Thoracic aorta (tissue), 2 donors: ENCODE measurements at regions not wholly inside any gene's neighbourhood (a gene's known extent, or its start where the extent isn't known, plus 50 kb on each side); places are given as distances from the start of the nearest gene placed in this dataset.

Experiments used
- ATAC-seq: fragments of 150-250 bp; one replicate; pipeline ENCODE4 v1.8.0; 2017; ENCODE audit warnings: low read depth; ENCODE audit not compliant: insufficient number of reproducible peaks, low FRiP score
- DNase-seq: peaks from one replicate; pipeline ENCODE4 v3.0.0-alpha.2; 2020; ENCODE audit warnings: low spot score
- H3K27ac ChIP-seq, 2 donors: fragments of 200-600 bp; sonication (generic); 1 replicate in 1 of 2; 2 replicates in 1 of 2; pipeline ENCODE4 v1.5.1; 2016; ENCODE audit warnings: mild to moderate bottlenecking in 2 of 2, moderate library complexity in 2 of 2
- H3K27me3 ChIP-seq: fragments of 200-600 bp; sonication (generic); replicated peaks from 2 replicates; pipeline ENCODE4 v1.6.0; 2016; ENCODE audit warnings: mild to moderate bottlenecking; ENCODE audit not compliant: insufficient read depth
- H3K36me3 ChIP-seq: fragments of 200-600 bp; sonication (generic); one replicate; pipeline ENCODE4 v1.5.1; 2016
- H3K4me1 ChIP-seq, 2 donors: fragments of 200-600 bp; sonication (generic); 1 replicate in 1 of 2; 2 replicates in 1 of 2; pipeline versions ENCODE4 v1.5.1 to v1.6.0; 2016; ENCODE audit warnings: low read depth in 2 of 2, mild to moderate bottlenecking in 1 of 2; ENCODE audit not compliant: control insufficient read depth in 1 of 2
- H3K4me3 ChIP-seq: fragments of 200-600 bp; sonication (generic); 2 replicates; pipeline ENCODE4 v1.5.1; 2016; ENCODE audit warnings: mild to moderate bottlenecking
- H3K9me3 ChIP-seq: fragments of 200-600 bp; sonication (generic); 2 replicates; pipeline ENCODE4 v1.5.1; 2016
- CTCF ChIP-seq: fragments of 200-600 bp; sonication (generic); IDR thresholded peaks from one replicate; pipeline ENCODE4 v1.5.1; 2019; ENCODE audit warnings: antibody characterized with exemption

GRCh38 chr6:113696960-113697359, 160.2 kb upstream of the MARCKS start:
- ATAC-seq (no peak), DNase-seq (no peak)
- Histone ChIP-seq H3K4me3 (no peak overlapping the region), H3K27ac (no peak overlapping the region), H3K4me1 (no peaks in the 10 kb centered on the region), H3K9me3 (no peaks in the 10 kb centered on the region), H3K36me3 (no peaks in the 10 kb centered on the region), H3K27me3 (no peaks in the 10 kb centered on the region)
- TF ChIP-seq CTCF, result no peak

- Histone ChIP-seq H3K9me3 (no peaks in the 10 kb centered on the region), H3K36me3 (no peaks in the 10 kb centered on the region), H3K27me3 (no peaks in the 10 kb centered on the region), H3K27ac (no peak overlapping the region), H3K4me3 (no peak overlapping the region), H3K4me1 (no peaks in the 10 kb centered on the region)
- no peak for DNase-seq
- ATAC-seq, result no peak
- TF ChIP-seq CTCF, result no peak
Measured at GRCh38 chr6:113697632-113698410, 159.3 kb upstream of the MARCKS start.

- TF ChIP-seq CTCF, result no peak
- DNase-seq (no peak), ATAC-seq (no peak)
- no peaks in the 10 kb centered on the region for H3K36me3 ChIP-seq
- no peak overlapping the region for H3K4me3 ChIP-seq
- H3K9me3 ChIP-seq, result no peaks in the 10 kb centered on the region
- H3K27ac ChIP-seq, result no peak overlapping the region
- H3K27me3 ChIP-seq, result no peaks in the 10 kb centered on the region
- no peaks in the 10 kb centered on the region for H3K4me1 ChIP-seq
Measured at GRCh38 chr6:113699239-113699638, 157.9 kb upstream of the MARCKS start.

GRCh38 chr6:113701552-113702254, 155.4 kb upstream of the MARCKS start:
- Histone ChIP-seq H3K27me3 (no peaks in the 10 kb centered on the region), H3K4me3 (no peak overlapping the region), H3K36me3 (no peaks in the 10 kb centered on the region), H3K4me1 (no peaks in the 10 kb centered on the region), H3K9me3 (no peaks in the 10 kb centered on the region), H3K27ac (no peak overlapping the region)
- DNase-seq (no peak), ATAC-seq (no peak)
- no peak for TF ChIP-seq CTCF

- DNase-seq (no peak), ATAC-seq (no peak)
- no peak for TF ChIP-seq CTCF
- Histone ChIP-seq H3K36me3 (no peaks in the 10 kb centered on the region), H3K9me3 (no peaks in the 10 kb centered on the region), H3K27ac (no peak overlapping the region), H3K4me3 (no peak overlapping the region), H3K27me3 (no peaks in the 10 kb centered on the region), H3K4me1 (no peaks in the 10 kb centered on the region)
Measured at GRCh38 chr6:113707194-113707593, 150.0 kb upstream of the MARCKS start.
